ENCODE measurements at regions not wholly inside any gene's neighbourhood (a gene's known extent, or its start where the extent isn't known, plus 50 kb on each side); places are given as distances from the start of the nearest gene placed in this dataset.
"Not testable (repeated sequence)": the region's sequence is repeated elsewhere in the genome, so short reads cannot be mapped to it uniquely, and the experiment has no call there.

- DNase-seq, result no peak
Measured at GRCh38 chr2:237218756-237219155, 133.1 kb downstream of the COPS8 start.

- DNase-seq, result no peak
Measured at GRCh38 chr2:237219826-237220225, 134.1 kb downstream of the COPS8 start.

GRCh38 chr2:237221443-237221842 lies 135.8 kb downstream of the COPS8 start:
- DNase-seq, result no peak

- no peak for DNase-seq
Measured at GRCh38 chr2:237222178-237222577, 136.5 kb downstream of the COPS8 start.

- DNase-seq, result no peak
Measured at GRCh38 chr2:237222601-237223041, 136.9 kb downstream of the COPS8 start.

GRCh38 chr2:237223201-237223861 lies 137.6 kb downstream of the COPS8 start:
- no peak for DNase-seq

GRCh38 chr2:237227190-237227589 lies 141.5 kb downstream of the COPS8 start:
- no peak for DNase-seq

GRCh38 chr2:237227592-237228280 lies 142.0 kb downstream of the COPS8 start:
- DNase-seq, result no peak

- DNase-seq, result no peak
Measured at GRCh38 chr2:237228281-237228625, 142.6 kb downstream of the COPS8 start.

GRCh38 chr2:237229905-237230304 lies 144.2 kb downstream of the COPS8 start:
- no peak for DNase-seq

GRCh38 chr2:237230355-237230754 lies 144.7 kb downstream of the COPS8 start:
- DNase-seq, result no peak

GRCh38 chr2:237231593-237231992 lies 145.9 kb downstream of the COPS8 start:
- DNase-seq, result no peak

- DNase-seq, result no peak
Measured at GRCh38 chr2:237232166-237232565, 146.5 kb downstream of the COPS8 start.

GRCh38 chr2:237234268-237234667 lies 148.6 kb downstream of the COPS8 start:
- DNase-seq, result no peak

GRCh38 chr2:237235383-237236095 lies 149.8 kb downstream of the COPS8 start:
- DNase-seq, result no peak

GRCh38 chr2:237236188-237236587 lies 150.5 kb downstream of the COPS8 start:
- no peak for DNase-seq

GRCh38 chr2:237238249-237238648 lies 152.6 kb downstream of the COPS8 start:
- DNase-seq, result no peak

- DNase-seq, result no peak
Measured at GRCh38 chr2:237240252-237240651, 154.6 kb downstream of the COPS8 start.

GRCh38 chr2:237240868-237241267 lies 155.2 kb downstream of the COPS8 start:
- not testable (repeated sequence) for DNase-seq

GRCh38 chr2:237242091-237242536 lies 156.4 kb downstream of the COPS8 start:
- no peak for DNase-seq

GRCh38 chr2:237243487-237243886 lies 157.8 kb downstream of the COPS8 start:
- no peak for DNase-seq

- DNase-seq, result no peak
Measured at GRCh38 chr2:237244178-237244577, 158.5 kb downstream of the COPS8 start.

GRCh38 chr2:237244976-237245646 lies 159.4 kb downstream of the COPS8 start:
- no peak for DNase-seq
